Glomerular endothelial cell (primary cell): ENCODE measurements at regions not wholly inside any gene's neighbourhood (a gene's known extent, or its start where the extent isn't known, plus 50 kb on each side); places are given as distances from the start of the nearest gene placed in this dataset.

ENCODE experiments used
- DNase-seq: peaks from one replicate; pipeline ENCODE4 v3.0.0-alpha.2; 2011; ENCODE audit warnings: low read depth, low spot score; ENCODE audit errors: extremely low read depth

DNA sequence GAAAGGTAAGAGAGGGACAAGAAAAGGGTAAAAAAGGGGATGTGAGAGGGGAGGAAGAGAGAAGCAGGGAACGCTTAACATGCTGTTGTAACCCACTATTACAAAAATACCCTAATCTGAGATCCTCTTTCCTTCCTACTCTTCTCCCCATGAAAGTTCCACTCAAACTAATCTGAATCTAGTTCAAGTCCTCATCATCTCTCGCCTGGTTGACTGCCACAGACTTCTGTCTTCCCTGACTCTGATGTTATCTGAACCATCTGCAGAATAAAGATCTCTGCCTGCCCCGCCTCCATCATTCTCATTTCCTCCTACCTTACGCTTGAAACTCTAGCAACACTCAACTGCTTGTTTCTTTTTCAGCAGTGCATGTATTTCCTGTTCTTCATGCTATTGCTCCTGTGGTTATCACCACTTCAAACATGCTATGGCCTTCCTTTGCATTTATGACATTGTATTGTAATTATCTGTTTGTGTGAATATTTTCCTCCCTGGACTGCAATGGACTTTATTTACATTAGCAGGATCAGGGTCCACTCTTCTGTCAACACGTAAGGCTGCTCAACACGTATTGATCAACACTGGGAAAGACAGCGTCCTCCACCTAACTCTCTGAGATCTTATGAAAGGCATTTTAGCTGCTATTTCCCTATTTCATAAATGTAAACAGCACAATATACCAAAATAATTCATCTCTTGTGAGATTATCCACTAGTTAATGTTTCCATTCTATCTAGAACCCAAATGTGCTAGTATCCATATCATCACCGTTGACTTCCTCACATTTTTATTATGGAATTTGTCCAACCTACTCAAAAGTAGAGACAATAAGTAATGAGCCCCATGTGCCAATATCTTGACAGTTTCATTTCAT is 215.5 kb upstream of the USP25 start:
- no peak for DNase-seq

DNA sequence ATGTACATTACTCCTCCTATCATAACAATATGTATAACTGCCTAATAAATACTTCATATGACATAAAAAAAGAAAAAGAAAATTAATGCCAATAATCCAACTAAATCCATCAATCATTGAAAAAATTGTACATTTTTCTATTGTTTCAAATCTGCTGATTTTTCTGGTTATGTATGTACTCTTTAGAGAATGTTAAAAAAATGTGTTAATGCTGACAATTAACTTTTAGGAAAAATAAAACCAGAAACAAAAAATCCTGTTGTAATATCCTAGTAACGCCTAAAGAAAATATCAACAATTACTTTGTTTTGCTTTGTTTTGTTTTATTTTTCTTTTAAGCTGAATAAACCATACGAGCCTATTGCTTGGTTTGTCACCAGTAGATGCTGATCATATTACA is 213.9 kb upstream of the USP25 start:
- DNase-seq = no peak

DNA sequence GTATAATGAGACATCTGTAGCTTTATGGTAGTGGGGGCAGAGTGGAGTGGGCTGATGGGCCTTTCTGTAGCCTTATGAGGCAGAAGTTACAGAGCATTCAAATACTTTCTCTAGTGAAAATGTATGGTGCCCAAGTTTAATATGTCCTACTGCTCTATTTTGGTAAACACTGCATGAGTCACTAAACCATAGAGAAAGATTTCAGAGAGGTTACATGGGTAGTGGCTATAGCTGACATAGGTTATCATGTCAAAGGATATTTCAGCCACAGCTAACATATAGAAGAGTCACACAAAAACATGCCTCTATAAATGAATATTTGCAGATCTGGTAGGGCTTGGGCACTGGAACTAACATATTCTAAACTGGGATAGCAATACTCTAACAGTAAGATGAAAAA is 212.4 kb upstream of the USP25 start:
- DNase-seq = no peak

DNA sequence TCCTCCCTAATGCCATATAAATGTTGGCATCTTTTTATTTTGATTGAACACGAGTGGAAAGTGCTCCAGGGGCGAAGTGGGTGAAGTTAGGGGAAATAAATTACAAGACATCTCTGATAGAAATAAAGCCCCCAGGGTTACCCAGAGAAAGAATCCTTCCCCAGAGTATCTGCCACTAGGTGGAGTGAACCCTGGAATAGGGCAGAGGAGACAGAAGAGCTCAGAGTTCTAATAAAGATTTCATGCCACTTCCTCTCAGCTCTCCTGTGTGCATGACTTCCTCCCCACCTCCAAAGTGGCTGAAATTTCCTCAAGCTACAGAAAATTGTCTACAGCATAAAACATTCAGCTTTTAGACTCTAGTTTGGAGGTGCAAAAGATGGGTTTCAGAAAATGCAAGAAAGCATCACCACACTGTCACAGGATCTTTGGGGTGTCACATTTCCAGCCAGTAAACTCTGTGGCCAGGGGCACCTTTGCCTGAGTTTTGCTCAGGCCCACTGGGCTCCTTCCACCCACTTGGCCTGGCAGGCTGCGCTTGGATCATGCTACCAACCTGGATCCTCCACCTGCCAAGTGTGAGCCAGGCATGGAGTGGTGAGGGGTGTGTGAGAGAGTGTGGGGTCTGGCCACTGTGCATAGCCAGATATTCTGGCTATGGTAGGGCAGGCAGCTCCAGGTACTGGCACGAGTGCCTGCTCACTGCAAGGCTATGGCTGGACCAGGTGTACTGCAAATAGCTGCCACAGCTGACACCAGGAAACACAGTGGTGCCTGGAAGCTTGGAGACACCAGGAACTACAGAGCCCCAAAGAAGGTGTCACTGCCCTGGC is 208.8 kb upstream of the USP25 start:
- DNase-seq = no peak

DNA sequence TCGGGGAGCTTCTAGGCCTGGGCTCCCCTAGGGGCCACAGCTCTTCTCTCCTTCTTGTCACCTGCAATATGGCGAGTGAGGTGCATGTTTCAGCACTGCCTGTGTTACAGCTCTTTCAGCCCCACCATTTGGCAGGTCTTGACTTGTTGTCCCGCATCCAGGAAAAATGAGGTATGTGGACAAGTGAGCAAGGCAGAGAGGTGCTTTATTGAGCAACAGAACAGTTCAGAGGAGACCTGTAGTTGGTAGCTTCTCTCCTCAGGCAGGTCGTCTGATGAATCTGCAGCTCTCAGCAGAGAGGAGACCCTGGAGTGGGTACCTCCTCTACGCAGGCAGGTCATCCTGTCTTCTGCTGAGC is 208.2 kb upstream of the USP25 start:
- DNase-seq = no peak

DNA sequence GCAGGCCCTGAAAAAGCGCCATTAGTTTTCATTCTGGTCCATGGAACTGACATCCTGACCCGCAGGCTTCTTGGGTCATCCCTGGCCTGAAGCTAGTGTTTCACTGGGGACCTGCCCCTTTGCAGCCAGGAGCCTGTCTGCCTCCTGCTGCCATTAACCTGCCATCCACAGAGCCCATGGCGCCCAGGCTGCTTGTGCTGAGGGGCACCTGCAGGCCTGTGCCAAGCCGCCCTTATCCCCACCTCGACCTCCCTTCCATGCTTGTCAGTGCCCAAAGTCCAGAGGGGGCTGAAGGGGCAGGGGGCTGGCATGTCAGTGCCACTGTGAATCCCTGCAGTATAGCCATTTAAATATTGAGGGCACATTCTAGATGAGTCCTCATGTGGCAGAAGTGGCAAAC is 207.6 kb upstream of the USP25 start:
- DNase-seq = no peak

DNA sequence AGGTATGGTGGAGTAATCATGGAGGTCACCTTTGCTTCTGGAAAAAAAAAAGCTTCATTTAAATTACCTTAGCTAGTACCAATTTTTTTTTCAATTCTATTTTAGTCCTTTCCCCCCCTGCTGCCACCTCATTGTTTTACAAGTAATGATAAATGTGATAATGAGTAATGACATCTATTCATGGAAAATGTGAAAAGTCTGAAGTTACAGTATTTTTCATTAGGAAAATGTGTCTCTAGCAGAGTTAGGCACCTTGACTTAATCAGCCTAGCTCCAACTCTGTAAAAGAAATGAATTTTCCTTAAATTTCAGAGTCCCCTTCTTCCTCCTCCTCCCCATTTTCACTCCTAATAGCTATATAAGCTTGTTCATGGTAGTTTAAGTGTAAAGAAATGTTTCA is 204.9 kb upstream of the USP25 start:
- no peak for DNase-seq

DNA sequence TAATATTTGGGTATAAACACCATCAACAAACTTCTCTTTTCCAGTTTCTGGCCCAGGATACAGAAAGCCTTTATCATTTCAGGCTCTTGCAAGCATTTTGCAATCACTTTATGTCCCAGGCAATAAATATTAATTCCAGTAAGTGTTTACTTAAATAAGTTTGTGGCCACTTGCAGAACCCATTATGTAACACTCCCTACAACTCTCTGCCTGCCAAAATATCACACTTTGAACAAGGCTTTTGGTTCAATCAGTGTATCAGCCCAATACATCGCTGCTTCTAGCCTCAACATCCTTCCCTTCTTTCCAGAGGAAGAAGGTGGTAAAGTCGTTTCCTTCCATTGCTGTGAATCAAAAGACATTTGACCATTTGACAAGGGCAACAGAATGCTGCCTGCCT is 203.0 kb upstream of the USP25 start:
- no peak for DNase-seq

DNA sequence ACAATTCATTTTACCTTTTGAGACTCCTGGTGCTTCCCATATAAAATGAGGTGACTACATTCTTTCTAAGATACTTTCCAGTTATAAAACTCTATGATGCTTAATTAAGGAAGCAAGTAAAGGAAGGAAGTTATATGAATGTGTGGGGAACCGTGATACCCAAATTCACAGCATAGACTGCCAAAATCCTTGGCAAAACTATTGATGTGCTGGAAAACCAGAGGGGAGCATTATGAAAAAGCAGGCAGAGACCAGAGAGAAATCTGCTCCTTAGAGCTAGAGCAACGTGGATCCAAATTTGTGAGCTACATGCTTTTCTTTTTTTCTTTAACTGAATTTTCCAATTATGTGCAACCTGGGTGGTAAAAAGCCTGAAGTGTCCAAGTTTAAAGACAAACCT is 201.4 kb upstream of the USP25 start:
- DNase-seq = no peak

DNA sequence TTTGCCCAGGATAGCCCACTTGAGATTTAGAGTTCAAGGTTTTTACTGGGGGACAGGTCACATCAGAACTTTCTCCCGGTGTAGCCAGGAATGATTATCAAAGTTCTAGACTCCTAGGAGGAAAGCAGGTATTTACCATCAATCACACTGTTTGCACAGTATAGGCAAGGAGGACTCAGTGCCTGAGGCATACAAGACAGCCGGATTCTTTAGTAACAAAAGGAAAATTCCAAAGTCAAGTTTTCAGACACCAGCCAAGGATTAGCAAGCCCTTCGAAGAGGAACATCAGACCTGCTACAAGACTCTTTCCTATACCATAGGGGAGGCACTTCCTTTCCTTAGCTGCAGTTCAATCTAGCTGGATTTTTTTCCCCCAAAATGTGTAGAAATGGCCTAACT is 197.8 kb upstream of the USP25 start:
- no peak for DNase-seq

DNA sequence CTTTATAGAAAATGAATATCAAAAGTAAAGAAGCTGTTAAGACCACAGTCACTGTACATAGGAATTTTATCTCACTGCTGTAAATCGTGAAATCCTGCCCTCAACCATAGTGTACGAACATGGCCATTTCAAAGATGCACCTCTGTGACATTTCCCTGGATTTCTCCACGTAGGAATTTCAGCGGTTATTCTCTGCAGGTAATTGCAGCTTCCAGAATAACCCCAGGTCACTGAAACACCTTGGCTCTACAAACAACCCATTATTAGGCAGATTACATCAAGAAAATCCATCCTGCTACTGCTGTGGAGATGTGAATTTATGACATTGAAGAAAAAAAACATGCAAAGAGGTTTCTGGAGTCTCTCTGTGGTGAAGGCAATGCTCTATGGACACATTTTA is 196.2 kb upstream of the USP25 start:
- DNase-seq = no peak

DNA sequence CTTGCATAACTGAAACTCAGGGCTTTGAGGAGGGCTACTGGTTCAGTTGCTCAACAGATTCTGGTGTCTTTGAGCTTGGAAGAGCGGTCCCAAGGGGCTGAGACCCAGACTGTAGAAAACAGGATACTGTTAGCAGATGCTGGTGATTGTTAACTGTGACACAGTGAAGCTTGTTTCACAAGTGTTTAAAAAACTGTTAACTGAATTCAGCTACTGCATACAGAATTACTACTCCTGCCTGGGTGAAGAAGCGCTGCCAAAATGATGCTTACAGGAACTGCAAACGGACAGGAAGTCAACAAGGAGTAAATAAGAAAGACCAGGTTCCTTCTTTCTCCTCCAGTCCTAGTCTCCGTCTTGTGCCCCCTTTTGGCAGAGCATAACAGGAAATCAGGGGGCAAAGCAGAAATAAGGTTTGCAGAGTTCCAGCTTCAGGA is 195.3 kb upstream of the USP25 start:
- no peak for DNase-seq

DNA sequence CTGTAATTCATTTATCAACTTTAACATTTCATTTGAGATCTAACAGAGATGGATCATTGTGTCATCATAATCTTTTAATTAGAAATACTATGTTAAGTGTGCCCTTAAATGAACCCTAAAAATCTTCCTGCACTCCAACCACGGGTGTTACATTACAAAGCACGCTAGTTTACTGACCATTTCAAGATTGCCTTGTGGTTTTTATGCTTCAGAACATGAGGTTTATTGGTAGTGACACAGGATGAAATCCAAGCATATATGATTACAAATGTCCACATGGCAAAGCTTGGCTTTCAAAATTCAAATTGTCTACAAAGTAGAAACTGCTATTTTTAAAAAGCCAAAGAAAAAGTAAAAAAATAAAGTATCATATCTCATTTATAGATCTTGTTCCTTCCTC is 190.4 kb upstream of the USP25 start:
- DNase-seq = no peak

DNA sequence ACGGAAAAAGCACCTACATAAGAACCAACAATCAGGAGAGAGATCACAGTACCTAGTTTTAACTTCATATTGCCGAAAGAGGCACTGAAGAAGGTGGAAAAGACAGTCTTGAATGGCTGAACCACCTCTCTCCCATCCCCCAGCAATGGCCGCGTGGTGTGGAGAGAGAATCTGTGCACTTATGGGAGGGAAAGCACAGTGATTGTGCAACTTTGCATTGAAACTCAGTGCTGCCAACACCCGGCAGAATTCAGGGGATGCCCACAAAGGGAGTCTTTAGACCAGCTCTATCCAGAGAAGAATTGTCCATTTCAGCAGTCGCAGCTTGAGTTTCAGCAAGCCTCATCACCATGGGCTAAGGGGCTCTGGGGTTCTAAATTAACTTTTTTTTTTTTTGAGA is 186.3 kb upstream of the USP25 start:
- DNase-seq = no peak

DNA sequence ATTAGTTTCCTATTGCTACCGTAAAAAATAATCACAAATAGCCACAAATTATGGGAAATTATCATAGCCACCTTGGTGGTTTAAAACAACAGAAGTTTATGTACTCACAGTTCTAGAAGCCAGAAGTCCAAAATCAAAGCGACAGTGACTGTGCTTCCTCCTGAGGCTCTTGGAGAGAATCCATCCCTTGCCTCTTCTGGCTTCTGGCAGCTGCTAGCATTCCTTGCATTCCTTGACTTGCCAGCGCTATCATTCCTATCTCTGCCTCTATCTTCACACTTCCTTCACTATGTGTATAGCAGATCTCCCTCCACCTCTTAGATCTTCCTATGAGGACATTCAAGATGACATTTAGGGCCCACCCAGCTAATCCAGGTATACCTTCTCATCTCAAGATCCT is 180.1 kb upstream of the USP25 start:
- DNase-seq = no peak

DNA sequence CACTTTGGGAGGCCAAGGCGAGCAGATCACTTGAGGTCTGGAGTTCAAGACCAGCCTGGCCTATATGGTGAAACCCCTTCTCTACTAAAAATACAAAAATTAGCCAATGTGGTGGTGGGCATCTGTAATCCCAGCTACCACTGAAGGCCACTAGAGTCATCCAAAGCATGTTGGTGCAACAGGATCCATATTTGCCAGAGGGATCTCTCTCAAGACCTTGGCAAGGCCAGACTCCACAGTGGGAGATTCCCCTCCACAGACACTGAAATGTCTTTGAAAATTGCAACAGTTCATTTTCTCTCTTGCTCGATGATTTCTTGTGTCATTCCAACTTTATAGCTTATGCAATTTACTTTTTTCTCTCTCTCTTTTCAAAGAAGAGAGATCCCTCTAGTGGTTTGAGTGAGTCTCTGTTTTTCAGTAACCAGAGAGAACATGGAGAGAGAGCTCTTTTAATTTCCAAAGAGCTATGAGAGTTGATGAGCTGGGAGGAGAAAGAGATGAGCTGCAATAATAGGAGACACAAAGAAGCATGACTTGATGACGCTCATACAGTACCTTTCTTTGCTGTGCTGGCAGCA is 176.8 kb upstream of the USP25 start:
- no peak for DNase-seq

DNA sequence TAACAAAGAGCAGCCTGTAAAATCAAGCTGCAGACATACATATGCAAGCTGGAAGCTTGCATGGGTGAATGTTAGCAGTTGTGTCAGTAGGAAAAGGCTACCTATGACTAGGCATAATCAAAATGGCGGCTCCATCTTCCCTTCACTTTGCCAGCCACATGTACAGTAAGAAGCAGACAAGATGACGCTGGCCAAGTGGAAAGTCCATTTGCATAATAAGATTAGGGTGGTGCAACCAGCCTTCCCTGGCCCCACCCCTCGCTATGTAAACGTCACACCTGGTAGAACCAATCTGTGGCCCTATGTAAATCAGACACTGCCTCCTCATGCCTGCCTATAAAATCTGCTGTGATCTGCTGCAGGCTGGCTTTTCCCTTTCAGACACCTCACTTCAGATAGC is 171.9 kb upstream of the USP25 start:
- DNase-seq = no peak

DNA sequence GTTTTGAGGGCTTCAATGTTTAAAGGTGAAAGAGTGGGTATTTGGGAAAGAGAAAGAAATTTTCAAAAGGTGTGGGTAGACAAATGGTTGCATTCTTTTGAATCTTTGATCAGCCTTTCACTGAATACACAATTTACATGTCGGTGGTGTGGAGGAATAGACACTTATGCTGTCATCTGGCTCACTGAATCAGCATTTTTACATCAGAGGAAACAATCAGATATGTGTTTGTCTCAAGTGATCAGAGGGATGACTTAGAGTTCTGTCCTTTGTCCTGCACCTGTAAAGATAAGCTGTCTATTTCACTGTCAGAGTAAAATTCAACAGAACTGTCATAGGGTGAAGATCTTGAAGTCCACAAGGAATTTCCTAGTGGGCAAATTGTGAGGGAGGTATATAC is 170.9 kb upstream of the USP25 start:
- DNase-seq = no peak

DNA sequence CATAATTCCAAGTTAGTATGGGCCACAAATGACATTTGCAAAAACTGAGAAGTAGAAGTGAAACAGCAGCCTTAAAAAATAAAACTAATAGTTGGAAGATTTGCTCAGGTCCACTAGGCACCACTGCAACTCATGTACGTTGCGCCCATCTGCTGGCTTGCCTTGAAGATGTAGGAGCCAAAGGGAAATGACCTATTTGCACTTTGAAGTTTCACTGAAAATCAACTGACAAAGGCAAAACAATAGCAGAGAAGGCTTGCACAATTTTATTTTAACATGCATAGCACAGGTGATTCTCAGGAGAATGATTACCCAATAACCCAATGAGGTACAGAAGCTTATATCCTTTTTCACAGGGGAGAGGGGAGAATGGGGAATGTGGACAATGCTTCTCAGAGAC is 170.1 kb upstream of the USP25 start:
- DNase-seq = no peak

DNA sequence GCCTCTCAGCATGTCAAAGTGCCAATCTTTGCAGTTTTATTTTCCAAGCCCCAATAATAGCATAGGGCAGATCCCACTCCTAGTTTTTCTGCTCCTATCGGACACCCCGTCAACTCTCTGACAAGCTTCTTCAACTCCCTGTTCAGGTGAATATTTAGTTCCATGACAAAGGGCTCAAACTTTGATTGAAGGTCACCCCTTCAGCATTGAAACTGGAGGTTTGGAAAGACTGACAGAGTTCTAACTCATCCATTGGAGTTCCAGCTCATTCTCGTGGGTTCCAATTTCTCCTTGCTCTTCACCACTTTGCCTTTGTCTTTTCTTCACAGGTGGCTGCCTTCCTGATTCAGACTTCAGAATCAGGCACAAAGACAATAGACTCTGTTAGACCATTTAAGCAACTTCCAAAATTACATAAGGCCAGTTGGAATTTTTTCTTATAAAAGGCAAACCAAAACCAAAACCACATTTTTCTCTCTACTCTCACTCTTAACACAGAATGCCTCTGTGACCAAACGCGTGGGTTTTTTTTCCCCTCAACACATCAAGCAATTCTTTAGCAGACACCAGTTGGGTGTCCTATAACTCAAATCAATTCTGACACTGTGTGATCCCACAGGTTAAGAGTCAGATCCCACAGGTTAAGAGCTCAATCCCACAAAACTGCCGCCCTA is 169.3 kb upstream of the USP25 start:
- no peak for DNase-seq

DNA sequence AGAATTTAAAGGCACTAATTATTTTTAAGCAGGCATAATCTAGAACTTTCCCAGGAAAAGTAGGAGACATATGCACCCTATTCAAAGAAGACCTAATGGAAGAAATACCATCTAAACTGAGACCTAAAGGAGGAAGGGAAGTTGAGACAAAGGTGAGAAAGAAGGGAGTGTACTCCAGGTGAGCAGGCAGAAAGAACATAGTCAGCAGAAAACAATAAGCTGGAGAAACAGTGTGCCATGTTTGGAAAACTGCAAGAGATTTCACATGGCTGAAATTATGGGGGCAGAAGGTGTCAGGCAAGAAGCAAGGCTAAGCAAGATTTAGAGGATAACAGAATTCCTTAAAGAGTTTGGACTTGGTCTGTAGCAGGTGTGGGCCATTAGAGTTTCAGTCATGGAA is 167.0 kb upstream of the USP25 start:
- no peak for DNase-seq
